ENCODE measurements at regions not wholly inside any gene's neighbourhood (a gene's known extent, or its start where the extent isn't known, plus 50 kb on each side); places are given as distances from the start of the nearest gene placed in this dataset.

DNA sequence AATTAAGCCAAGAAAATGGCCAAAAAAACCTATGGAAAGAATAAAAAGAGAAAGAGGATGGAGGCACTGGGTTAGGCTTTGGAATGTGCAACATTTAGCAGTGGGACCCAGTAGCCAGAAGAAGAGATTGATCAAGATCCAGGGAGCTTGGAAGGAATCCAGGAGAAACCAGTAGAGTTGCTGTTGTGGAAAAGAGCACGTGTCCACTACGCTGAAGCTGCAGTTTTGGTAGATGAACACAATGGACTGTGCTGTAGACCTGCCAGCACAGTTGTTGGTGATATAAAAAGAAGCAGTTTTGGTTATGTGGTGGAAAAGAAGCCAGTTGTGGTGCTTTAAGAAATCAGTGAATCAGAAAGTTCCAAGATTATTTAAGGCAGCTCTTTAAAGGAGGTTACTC is 802.2 kb upstream of the POM121L12 start:
- TF ChIP-seq, protein P1, sequence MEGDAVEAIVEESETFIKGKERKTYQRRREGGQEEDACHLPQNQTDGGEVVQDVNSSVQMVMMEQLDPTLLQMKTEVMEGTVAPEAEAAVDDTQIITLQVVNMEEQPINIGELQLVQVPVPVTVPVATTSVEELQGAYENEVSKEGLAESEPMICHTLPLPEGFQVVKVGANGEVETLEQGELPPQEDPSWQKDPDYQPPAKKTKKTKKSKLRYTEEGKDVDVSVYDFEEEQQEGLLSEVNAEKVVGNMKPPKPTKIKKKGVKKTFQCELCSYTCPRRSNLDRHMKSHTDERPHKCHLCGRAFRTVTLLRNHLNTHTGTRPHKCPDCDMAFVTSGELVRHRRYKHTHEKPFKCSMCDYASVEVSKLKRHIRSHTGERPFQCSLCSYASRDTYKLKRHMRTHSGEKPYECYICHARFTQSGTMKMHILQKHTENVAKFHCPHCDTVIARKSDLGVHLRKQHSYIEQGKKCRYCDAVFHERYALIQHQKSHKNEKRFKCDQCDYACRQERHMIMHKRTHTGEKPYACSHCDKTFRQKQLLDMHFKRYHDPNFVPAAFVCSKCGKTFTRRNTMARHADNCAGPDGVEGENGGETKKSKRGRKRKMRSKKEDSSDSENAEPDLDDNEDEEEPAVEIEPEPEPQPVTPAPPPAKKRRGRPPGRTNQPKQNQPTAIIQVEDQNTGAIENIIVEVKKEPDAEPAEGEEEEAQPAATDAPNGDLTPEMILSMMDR (IDR thresholded peaks at IDR 0.05), result no peak
- no peak for TF ChIP-seq POLR2A (IDR thresholded peaks at IDR 0.05)

Measured in lower leg skin (tissue), 3 donors.